Suprapubic skin (tissue), 4 donors: ENCODE measurements at regions not wholly inside any gene's neighbourhood (a gene's known extent, or its start where the extent isn't known, plus 50 kb on each side); places are given as distances from the start of the nearest gene placed in this dataset.

Source experiments
- DNase-seq, 2 donors: peaks; one replicate each; pipeline ENCODE4 v3.0.0-alpha.2; 2019; ENCODE audit warnings: low spot score in 2 of 2
- H3K27ac ChIP-seq: fragments of 200-600 bp; sonication (generic); one replicate; pipeline ENCODE4 v1.5.1; 2019
- H3K27me3 ChIP-seq: fragments of 200-600 bp; sonication (generic); one replicate; pipeline ENCODE4 v1.5.1; 2019
- H3K36me3 ChIP-seq: fragments of 200-600 bp; sonication (generic); one replicate; pipeline ENCODE4 v1.5.1; 2019
- H3K4me1 ChIP-seq: fragments of 200-600 bp; sonication (generic); one replicate; pipeline ENCODE4 v1.5.1; 2019
- H3K4me3 ChIP-seq: fragments of 200-600 bp; sonication (generic); one replicate; pipeline ENCODE4 v1.5.1; 2019; ENCODE audit warnings: mild to moderate bottlenecking
- H3K9me3 ChIP-seq: fragments of 200-600 bp; sonication (generic); one replicate; pipeline ENCODE4 v1.5.1; 2019
- CTCF ChIP-seq, 2 donors: fragments of 200-600 bp in 1 of 2; fragments of 450-650 bp in 1 of 2; sonication (generic) in 1 of 2; IDR thresholded peaks; one replicate each; pipeline ENCODE4 v1.5.1; 2016 to 2019; ENCODE audit warnings: antibody characterized with exemption in 2 of 2, mild to moderate bottlenecking in 1 of 2, moderate library complexity in 1 of 2
- EP300 ChIP-seq: sonication (generic); formaldehyde crosslinking; IDR thresholded peaks from one replicate; pipeline ENCODE4 v1.6.1; 2017; ENCODE audit warnings: antibody characterized with exemption
- POLR2A ChIP-seq, 2 donors: fragments of 450-650 bp; IDR thresholded peaks; one replicate each; pipeline ENCODE4 v1.6.1; 2017; ENCODE audit warnings: antibody characterized with exemption in 2 of 2, mild to moderate bottlenecking in 2 of 2, moderate library complexity in 2 of 2
- POLR2AphosphoS5 ChIP-seq, 3 donors: sonication (generic); formaldehyde crosslinking; IDR thresholded peaks; one replicate each; pipeline ENCODE4 v1.6.1; 2017; ENCODE audit warnings: antibody characterized with exemption in 3 of 3
- WGBS: methylation state at CpG from one replicate; pipeline ENCODE4 v1.1.5; 2018; 5-methylcytosine and 5-hydroxymethylcytosine counted together

- Histone ChIP-seq H3K9me3 (no peaks in the 10 kb centered on the region), H3K27ac (no peak overlapping the region), H3K27me3 (peaks cover 1% of the 10 kb centered on the region), H3K36me3 (no peaks in the 10 kb centered on the region), H3K4me3 (no peak overlapping the region), H3K4me1 (peaks cover 18% of the 10 kb centered on the region)
- TF ChIP-seq EP300 (no peak), POLR2A (IDR thresholded peaks at IDR 0.05) (no peak), CTCF (IDR thresholded peaks at IDR 0.05) (no peak), POLR2AphosphoS5 (IDR thresholded peaks at IDR 0.05) (no peak)
- WGBS: 80% methylated on average over 7 of the region's 7 CpGs
- peak in 1 of 2 donors; percentile 28 for DNase-seq
Observed at GRCh38 chr2:15731213-15731888, 139.7 kb downstream of the DDX1 start.

GRCh38 chr2:15731889-15732271 is 140.2 kb downstream of the DDX1 start:
- TF ChIP-seq CTCF (IDR thresholded peaks at IDR 0.05): no peak
- Histone ChIP-seq H3K27ac (no peak overlapping the region), H3K27me3 (no peaks in the 10 kb centered on the region), H3K4me3 (no peak overlapping the region), H3K9me3 (no peaks in the 10 kb centered on the region), H3K4me1 (peaks cover 18% of the 10 kb centered on the region), H3K36me3 (no peaks in the 10 kb centered on the region)
- WGBS: 100% methylated on average over 1 of the region's 1 CpG
- DNase-seq: no peak

- H3K4me1 ChIP-seq: peaks cover 18% of the 10 kb centered on the region
- H3K9me3 ChIP-seq: no peaks in the 10 kb centered on the region
Observed at GRCh38 chr2:15732341-15733077, 140.8 kb downstream of the DDX1 start.

GRCh38 chr2:15733867-15734673 is 142.4 kb downstream of the DDX1 start:
- no peak for TF ChIP-seq POLR2AphosphoS5 (IDR thresholded peaks at IDR 0.05)
- TF ChIP-seq EP300: no peak
- TF ChIP-seq CTCF (IDR thresholded peaks at IDR 0.05): no peak
- TF ChIP-seq POLR2A (IDR thresholded peaks at IDR 0.05): no peak
- Histone ChIP-seq H3K9me3 (no peaks in the 10 kb centered on the region), H3K36me3 (no peaks in the 10 kb centered on the region), H3K27me3 (no peaks in the 10 kb centered on the region), H3K4me1 (peaks cover 18% of the 10 kb centered on the region), H3K4me3 (no peak overlapping the region), H3K27ac (no peak overlapping the region)
- DNase-seq: peak in 1 of 2 donors; percentile 43
- 35% methylated on average over 11 of the region's 11 CpGs for WGBS

More at GRCh38 chr2:15732341-15733077, 140.8 kb downstream of the DDX1 start:
- 86% methylated on average over 7 of the region's 7 CpGs for WGBS
- no peaks in the 10 kb centered on the region for H3K27me3 ChIP-seq
- TF ChIP-seq EP300: no peak
- no peak for TF ChIP-seq CTCF (IDR thresholded peaks at IDR 0.05)
- TF ChIP-seq POLR2A (IDR thresholded peaks at IDR 0.05): no peak
- TF ChIP-seq POLR2AphosphoS5 (IDR thresholded peaks at IDR 0.05): no peak
- no peak overlapping the region for H3K27ac ChIP-seq
- H3K4me3 ChIP-seq: no peak overlapping the region
- no peak for DNase-seq
- H3K36me3 ChIP-seq: no peaks in the 10 kb centered on the region
